Spinal cord (tissue), 9 donors: ENCODE measurements at regions not wholly inside any gene's neighbourhood (a gene's known extent, or its start where the extent isn't known, plus 50 kb on each side); places are given as distances from the start of the nearest gene placed in this dataset.

Experiments used
- DNase-seq, 6 donors: peaks; one replicate each; pipeline versions ENCODE4 v3.0.0 to v3.0.0-alpha.2; 2013 to 2015; ENCODE audit warnings: low spot score in 6 of 6, low read depth in 4 of 6
- H3K27ac ChIP-seq: one replicate; pipeline ENCODE4 v1.5.1; 2013; ENCODE audit warnings: low read depth, low read length, control low read depth
- H3K27me3 ChIP-seq: one replicate; pipeline ENCODE4 v1.6.1; 2013; ENCODE audit warnings: low read length; ENCODE audit not compliant: control insufficient read depth, insufficient read depth
- H3K36me3 ChIP-seq: one replicate; pipeline ENCODE4 v1.6.1; 2013; ENCODE audit warnings: low read length; ENCODE audit not compliant: control insufficient read depth, insufficient read depth
- H3K4me1 ChIP-seq: one replicate; pipeline ENCODE4 v1.6.1; 2013; ENCODE audit warnings: low read length; ENCODE audit not compliant: control insufficient read depth, insufficient read depth
- H3K4me3 ChIP-seq: one replicate; pipeline ENCODE4 v1.5.1; 2013; ENCODE audit warnings: low read depth, low read length, control low read depth
- H3K9me3 ChIP-seq: one replicate; pipeline ENCODE4 v1.6.1; 2013; ENCODE audit warnings: low read length; ENCODE audit not compliant: control insufficient read depth, insufficient read depth
- WGBS: methylation state at CpG from one replicate; pipeline ENCODE4 v1.1.5; 2013; ENCODE audit warnings: missing lambda C conversion rate; ENCODE audit not compliant: insufficient coverage; 5-methylcytosine and 5-hydroxymethylcytosine counted together
- donor health status: healthy.

- no peaks in the 10 kb centered on the region for H3K4me1 ChIP-seq
- no peak for DNase-seq
- H3K9me3 ChIP-seq, result no peaks in the 10 kb centered on the region
- no peak overlapping the region for H3K4me3 ChIP-seq
- H3K36me3 ChIP-seq, result no peaks in the 10 kb centered on the region
- no CpG with 5 or more reads among the region's 1 CpG for WGBS
- no peak overlapping the region for H3K27ac ChIP-seq
- no peaks in the 10 kb centered on the region for H3K27me3 ChIP-seq
Measured at GRCh38 chr5:155181542-155181941, 168.0 kb downstream of the KIF4B start.

- Histone ChIP-seq H3K4me1 (no peaks in the 10 kb centered on the region), H3K9me3 (no peaks in the 10 kb centered on the region), H3K27ac (no peak overlapping the region), H3K36me3 (no peaks in the 10 kb centered on the region), H3K27me3 (no peaks in the 10 kb centered on the region), H3K4me3 (no peak overlapping the region)
- no peak for DNase-seq
- 65% methylated on average over 5 of the region's 5 CpGs for WGBS
Measured at GRCh38 chr5:155189476-155189875, 175.9 kb downstream of the KIF4B start.

- DNase-seq, result no peak
- H3K9me3 ChIP-seq, result no peaks in the 10 kb centered on the region
- no peaks in the 10 kb centered on the region for H3K27me3 ChIP-seq
- H3K4me3 ChIP-seq, result no peak overlapping the region
- no peaks in the 10 kb centered on the region for H3K4me1 ChIP-seq
- WGBS, result 73% methylated on average over 3 of the region's 4 CpGs
- H3K27ac ChIP-seq, result no peak overlapping the region
- no peaks in the 10 kb centered on the region for H3K36me3 ChIP-seq
Measured at GRCh38 chr5:155189981-155190380, 176.4 kb downstream of the KIF4B start.

DNA sequence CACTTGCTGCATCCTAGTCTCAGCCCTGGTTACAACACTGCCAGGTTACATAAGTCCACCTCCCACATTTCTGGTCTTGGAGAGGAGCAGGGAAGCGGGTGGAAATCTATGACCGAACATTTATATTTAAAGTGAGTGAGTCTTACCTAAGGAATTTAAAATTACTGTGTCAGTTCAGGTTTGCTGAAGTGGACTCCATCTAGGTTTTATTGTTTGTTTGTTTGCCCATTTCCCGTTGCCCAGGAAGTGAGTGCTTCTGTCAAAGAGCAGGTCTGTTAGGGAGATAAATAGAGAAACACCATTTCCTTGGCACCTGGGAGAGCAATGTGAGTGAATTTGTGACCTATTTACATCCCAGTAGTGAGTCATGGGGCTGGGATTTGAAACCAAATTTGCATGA, 179.5 kb downstream of the KIF4B start:
- no peaks in the 10 kb centered on the region for H3K9me3 ChIP-seq
- DNase-seq, result no peak
- no peak overlapping the region for H3K4me3 ChIP-seq
- no peaks in the 10 kb centered on the region for H3K36me3 ChIP-seq
- H3K27me3 ChIP-seq, result no peaks in the 10 kb centered on the region
- WGBS, result 60% methylated on average over 1 of the region's 3 CpGs
- H3K4me1 ChIP-seq, result no peaks in the 10 kb centered on the region
- H3K27ac ChIP-seq, result no peak overlapping the region

GRCh38 chr5:155193483-155194107, 180.0 kb downstream of the KIF4B start:
- Histone ChIP-seq H3K27ac (no peak overlapping the region), H3K4me1 (no peaks in the 10 kb centered on the region), H3K9me3 (no peaks in the 10 kb centered on the region), H3K4me3 (no peak overlapping the region), H3K27me3 (no peaks in the 10 kb centered on the region), H3K36me3 (no peaks in the 10 kb centered on the region)
- WGBS, result 80% methylated on average over 5 of the region's 7 CpGs
- DNase-seq, result no peak

DNA sequence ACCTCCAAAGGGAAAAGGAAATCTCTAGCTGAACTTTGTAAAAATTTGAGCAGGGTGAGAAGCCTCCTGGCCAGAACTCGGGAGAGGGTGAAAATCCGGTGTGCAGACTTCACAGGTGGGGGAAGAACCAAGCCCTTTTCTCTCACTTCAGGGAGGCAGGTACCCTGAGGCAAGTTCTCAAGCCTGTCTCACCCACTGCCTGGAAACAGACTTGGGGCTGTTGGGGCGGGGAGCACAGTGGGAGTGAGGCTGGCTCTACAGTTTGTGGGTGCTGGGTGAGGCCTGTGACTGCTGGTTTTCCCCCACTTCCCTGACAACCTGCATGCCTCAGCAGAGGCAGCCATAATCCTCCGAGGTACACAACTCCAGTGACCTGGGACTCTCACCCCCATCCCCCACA, 187.1 kb downstream of the KIF4B start:
- no peak for DNase-seq
- H3K4me3 ChIP-seq, result no peak overlapping the region
- 93% methylated on average over 3 of the region's 4 CpGs for WGBS

GRCh38 chr5:155211764-155212163, 198.2 kb downstream of the KIF4B start:
- Histone ChIP-seq H3K27me3 (no peaks in the 10 kb centered on the region), H3K9me3 (no peaks in the 10 kb centered on the region), H3K27ac (no peak overlapping the region), H3K4me3 (no peak overlapping the region), H3K36me3 (no peaks in the 10 kb centered on the region), H3K4me1 (no peaks in the 10 kb centered on the region)
- WGBS, result no CpG with 5 or more reads among the region's 1 CpG
- DNase-seq, result no peak

More for the DNA sequence above, 187.1 kb downstream of the KIF4B start:
- no peaks in the 10 kb centered on the region for H3K36me3 ChIP-seq
- no peaks in the 10 kb centered on the region for H3K4me1 ChIP-seq
- no peaks in the 10 kb centered on the region for H3K9me3 ChIP-seq
- H3K27me3 ChIP-seq, result no peaks in the 10 kb centered on the region
- H3K27ac ChIP-seq, result no peak overlapping the region

- no peak overlapping the region for H3K27ac ChIP-seq
- H3K27me3 ChIP-seq, result no peaks in the 10 kb centered on the region
- H3K4me1 ChIP-seq, result peaks cover 4% of the 10 kb centered on the region
- WGBS, result 65% methylated on average over 6 of the region's 6 CpGs
- no peak overlapping the region for H3K4me3 ChIP-seq
- H3K36me3 ChIP-seq, result no peaks in the 10 kb centered on the region
- H3K9me3 ChIP-seq, result no peaks in the 10 kb centered on the region
- DNase-seq, result peak in 2 of 6 donors; percentile 12 to 40
Measured at GRCh38 chr5:155222393-155222792, 208.8 kb downstream of the KIF4B start.

GRCh38 chr5:155229135-155229534, 215.6 kb downstream of the KIF4B start:
- Histone ChIP-seq H3K9me3 (no peaks in the 10 kb centered on the region), H3K4me1 (no peaks in the 10 kb centered on the region), H3K4me3 (no peak overlapping the region), H3K27ac (no peak overlapping the region), H3K27me3 (no peaks in the 10 kb centered on the region), H3K36me3 (no peaks in the 10 kb centered on the region)
- WGBS, result no CpG with 5 or more reads among the region's 5 CpGs
- DNase-seq, result no peak

DNA sequence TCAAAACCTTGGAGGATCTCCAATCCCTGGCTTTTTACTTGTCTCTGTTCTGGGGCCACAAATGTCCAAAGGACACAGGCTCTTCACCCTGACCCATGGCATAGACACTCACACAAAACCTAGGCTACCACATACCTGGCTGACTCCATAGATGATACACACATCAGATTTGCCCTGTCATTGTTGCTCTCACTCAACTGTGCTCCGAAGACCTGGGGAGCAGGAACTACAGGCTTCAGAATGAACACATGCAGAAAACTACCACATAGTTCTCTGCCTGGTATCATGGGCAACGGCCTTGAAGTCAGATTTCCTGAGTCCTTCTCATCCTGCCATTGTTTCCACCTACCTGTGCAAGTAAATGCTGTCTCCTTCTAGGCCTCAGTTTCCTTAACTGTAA, 226.2 kb downstream of the KIF4B start:
- H3K4me3 ChIP-seq, result no peak overlapping the region
- no peak for DNase-seq
- WGBS, result 84% methylated on average over 2 of the region's 2 CpGs
- H3K4me1 ChIP-seq, result no peaks in the 10 kb centered on the region
- H3K27me3 ChIP-seq, result no peaks in the 10 kb centered on the region
- no peak overlapping the region for H3K27ac ChIP-seq
- no peaks in the 10 kb centered on the region for H3K36me3 ChIP-seq
- no peaks in the 10 kb centered on the region for H3K9me3 ChIP-seq
